ENCODE measurements at regions not wholly inside any gene's neighbourhood (a gene's known extent, or its start where the extent isn't known, plus 50 kb on each side); places are given as distances from the start of the nearest gene placed in this dataset.

DNA sequence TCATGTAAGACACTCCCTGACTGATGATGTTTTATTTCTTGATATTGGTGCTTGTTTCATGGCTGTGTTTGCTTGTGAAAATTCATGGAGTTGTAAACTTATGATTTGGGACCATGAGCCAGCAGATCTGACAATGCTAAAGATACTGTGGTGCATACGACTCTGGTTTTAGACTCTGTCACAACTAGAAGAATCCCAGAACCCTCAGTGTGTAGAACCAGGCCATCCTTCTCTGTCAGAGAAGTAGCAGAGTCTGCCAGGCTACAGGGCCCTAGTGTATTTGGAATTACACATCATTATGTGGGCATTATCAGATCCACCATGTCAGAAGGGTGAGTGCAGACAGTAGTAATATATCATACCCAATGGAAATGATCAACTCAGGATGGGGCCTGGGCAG lies 209.8 kb upstream of the POU2AF2 start:
- DNase-seq (ENCODE audit: low read depth in 3 of 3) = no peak

DNA sequence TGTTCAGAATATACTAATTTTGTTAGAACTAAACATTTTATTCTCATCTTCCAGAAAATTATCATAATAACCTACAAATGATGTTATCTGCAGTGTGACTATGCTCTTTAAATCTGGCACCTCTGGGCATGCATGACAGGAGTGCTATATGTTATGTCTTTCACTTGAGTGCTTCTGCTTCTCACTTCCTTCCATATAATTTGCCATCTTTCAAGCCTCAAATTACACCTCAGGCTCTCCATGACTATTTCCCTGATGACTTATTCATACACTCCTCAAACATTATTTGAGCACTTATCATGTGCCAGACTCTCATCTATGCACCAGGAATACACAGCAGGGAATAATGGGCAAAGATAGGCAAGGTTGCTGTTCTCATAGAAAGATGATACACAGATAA lies 219.3 kb upstream of the POU2AF2 start:
- DNase-seq (ENCODE audit: low read depth in 3 of 3) = no peak

DNA sequence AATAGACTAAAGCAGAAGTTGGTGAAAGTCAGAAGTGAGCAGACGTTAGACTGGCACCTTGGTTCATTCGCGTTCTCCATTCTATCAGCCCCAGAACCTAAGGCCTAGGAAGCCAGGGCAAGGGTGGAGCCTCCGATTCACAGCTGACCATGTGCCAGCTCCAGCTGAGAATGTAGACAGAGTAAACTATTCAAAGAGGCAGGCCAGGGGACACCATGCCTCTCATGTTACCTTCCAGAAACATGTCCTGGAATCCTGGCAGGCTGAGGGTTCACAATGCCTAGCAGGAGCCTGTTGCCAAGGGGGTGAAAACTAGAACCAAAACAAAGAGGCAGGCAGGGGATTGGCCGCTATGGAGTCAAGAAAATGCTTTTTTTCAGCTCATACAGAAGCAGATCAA lies 224.4 kb upstream of the POU2AF2 start:
- DNase-seq (ENCODE audit: low read depth in 3 of 3) = no peak

DNA sequence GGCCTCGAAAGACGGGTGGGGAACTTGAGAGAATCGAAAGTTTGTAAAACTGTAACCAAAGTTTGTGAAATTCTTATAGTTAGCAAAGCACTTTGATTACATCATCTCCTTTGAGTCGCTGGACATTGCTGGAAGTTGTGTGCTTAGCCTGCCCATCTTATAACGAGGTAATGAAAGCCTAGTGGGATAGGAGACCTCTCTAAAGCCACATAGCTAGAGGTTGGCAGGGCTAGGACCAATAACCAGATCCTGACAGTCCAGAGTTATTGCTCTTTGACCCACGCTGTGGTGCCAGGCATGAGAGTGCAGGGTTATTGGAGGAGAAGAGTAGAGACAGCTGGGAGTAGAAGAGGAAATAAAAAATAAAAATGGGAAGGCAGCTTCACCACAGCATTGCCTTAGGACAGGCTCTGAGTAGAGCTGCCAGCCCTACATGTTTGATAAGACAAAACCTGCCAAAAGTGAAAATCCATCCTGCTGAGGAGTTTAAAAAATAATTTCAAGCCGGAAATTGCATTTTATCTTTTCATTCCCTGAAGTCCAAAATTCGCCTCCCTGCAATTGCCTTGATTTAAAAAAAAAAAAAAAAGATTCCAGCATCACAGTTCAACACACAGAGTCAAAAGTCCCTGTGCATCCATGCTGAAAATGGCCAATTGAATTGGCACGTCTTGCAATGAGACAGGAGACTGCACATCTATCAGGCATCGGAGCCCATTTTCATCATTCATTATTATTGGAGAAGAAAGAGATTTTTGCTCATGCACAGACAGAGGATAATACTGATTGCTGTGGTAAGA lies 225.5 kb upstream of the POU2AF2 start:
- DNase-seq (ENCODE audit: low read depth in 3 of 3) = no peak

DNA sequence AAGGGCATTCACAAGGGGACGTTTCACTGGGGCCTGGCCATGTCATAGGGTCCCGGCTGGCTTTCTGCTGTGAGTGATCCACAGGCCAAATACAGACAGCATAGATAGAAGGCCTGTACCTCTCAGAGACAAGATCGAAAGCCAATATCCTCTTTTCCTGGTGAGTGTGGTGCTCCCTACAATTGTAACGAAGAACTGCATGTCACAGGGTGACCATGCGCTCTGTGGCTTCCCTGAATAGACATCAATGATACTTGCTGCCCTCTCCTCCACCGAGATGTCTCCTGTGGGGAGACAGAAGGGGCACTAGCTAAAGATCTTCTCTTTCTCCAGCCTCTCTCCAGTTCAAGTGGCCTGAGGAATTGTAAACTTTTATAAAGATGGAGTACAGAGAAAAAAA lies 226.1 kb upstream of the POU2AF2 start:
- no peak for DNase-seq (ENCODE audit: low read depth in 3 of 3)

DNA sequence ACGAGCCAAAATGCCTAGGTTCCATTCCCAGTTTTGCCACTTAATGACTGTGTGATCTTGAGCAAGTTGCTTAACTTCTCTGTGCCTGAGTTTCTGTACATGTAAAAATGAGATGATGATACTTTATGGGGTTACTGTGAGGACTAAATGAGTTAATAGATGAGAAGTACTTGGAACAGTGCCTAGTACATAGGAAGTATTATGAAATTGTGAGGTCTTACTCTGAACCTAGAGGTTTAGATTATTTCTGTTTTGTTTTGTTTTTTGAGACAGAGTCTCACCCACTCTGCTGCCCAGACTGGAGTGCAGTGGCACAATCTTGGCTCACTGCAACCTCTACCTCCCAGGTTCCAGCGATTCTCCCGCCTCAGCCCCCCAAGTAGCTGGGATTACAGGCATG lies 227.0 kb upstream of the POU2AF2 start:
- DNase-seq (ENCODE audit: low read depth in 3 of 3) = no peak

DNA sequence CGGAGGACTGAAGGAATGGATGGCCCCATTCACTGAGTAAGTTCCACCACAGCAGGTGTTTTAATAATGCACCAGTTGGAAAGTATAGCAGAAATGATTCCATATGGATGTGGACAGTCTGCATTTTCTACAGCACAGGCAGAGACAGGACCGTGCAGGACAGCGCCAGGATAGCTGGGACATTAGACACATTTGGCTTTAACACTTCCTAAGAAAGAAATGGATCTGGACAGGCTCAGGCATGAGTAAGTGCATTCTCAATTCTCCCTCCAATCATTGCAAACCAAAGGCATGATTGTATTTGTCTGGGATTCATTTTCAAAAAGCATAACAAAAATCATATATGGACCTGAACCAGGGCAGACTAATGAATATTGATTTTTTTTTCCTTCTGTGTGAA lies 233.0 kb upstream of the POU2AF2 start:
- DNase-seq (ENCODE audit: low read depth in 3 of 3) = no peak

DNA sequence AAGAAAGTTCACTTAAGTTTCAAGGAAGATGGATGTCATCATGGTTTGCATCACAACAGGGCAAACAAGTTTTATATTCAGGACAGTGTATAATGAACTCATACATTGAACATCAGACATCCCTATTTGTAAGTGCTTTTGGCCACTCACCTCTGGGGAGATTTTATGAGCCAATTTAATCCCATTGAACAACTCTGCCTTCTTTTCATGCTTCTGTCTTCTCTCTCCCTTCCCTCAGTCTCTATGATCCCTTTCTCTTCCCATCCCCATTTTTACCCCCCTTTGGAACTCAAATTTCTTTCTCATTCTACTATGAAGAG lies 234.3 kb upstream of the POU2AF2 start:
- no peak for DNase-seq (ENCODE audit: low read depth in 3 of 3)

DNA sequence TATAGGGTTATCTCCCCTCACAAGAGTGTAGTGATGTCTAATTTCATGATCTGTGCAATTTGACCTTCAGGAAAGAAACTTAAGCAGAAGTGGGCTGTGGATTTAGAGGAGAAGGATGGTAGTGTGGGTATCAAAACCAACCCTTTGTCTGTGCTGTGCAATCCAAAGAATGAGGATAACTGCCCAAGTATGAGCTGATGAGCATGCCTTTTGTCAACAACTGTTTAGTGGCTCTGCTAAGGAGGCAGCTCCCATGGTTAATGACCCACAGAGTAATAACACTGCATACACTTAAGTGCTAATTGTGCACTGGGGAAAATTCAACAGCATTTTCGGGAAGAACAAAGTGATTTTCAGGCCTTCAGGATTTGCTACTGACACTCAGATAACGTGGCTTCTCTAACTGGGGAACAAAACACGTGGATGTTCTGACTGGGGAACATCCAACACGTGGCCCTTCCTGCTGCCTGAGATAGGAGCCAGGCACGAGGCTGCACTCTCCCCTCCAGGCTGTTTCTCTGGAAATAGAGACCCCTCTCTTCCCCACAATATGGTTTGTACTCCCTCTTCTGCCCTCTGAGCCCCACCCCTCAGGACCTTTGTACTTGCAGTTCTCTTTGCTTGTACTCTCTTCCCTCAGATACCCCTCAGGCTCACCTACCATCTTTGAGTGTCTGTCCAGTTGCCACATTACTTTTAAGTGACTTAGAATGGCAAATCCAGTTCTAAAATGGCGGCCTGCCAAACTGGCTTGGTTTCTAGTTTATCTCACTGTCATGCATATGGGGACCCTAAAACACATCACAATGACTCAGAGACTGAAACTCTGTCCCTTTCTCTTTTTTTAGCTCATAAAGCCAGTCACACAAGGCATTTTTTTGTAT lies 234.9 kb upstream of the POU2AF2 start:
- DNase-seq (ENCODE audit: low read depth in 3 of 3) = no peak

DNA sequence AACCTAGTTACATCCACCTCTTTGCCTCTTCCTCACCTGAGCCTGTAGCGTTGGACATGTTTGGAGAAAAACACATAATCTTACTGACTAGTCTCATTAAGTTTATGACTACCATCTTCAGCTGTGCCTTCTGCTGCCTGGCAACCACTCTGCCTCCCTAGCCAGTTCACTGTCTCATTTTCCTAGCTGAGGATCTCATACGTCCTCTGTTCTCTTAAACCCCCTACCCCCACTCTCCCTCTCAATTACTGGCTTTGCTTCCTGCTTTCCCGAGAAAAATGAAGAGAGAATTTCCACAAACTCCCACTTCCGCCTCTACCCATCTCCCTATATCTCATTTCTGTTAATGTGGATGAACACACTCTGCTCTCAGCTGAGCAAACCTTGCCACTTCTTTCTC lies 239.3 kb upstream of the POU2AF2 start:
- DNase-seq (ENCODE audit: low read depth in 3 of 3) = no peak

DNA sequence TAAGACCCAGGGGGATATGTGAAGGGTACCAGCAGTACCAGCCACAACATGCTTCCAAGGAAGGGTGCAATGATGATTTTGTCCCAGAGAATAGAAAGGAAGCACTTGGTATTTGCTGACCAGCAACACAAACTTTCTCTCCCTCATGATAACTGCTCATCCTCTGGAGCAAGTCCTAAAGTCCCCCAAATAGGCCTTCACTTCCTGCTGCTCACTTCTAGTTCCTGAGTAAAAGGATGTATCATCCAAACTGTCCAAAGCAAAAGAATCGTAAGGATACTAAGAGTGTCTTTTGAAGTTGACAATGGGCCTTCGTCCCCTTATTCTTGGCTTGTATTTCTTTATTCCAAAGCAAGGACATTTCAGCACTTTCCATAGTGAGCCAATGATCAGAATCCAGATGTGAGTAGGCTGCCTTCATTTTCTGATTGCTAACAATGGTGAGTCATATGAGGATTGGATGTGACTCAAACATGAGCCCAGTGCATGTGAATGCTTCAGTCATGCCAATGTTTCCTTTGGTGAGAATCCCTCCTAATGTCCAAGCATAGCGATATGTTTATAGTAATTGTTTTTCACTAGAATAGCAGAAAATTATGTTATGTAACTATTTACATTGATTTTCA lies 243.4 kb upstream of the POU2AF2 start:
- DNase-seq (ENCODE audit: low read depth in 3 of 3) = no peak

DNA sequence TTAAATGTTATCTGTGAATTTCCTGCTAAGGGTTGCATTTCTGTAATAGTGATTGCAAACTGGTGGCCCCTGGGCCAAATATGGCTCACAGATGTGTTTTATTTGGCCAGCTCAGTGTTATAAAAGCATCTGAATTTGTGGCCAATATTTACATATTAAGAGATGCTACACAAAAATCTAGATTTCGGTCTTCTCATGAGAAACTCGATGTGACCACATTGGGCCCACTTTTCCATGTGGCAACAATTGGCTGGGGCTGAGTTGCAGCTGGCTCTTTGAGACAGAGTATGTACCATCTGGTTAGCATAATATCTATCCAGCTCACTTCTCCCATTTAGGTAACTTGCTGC lies 244.5 kb upstream of the POU2AF2 start:
- DNase-seq (ENCODE audit: low read depth in 3 of 3) = no peak

DNA sequence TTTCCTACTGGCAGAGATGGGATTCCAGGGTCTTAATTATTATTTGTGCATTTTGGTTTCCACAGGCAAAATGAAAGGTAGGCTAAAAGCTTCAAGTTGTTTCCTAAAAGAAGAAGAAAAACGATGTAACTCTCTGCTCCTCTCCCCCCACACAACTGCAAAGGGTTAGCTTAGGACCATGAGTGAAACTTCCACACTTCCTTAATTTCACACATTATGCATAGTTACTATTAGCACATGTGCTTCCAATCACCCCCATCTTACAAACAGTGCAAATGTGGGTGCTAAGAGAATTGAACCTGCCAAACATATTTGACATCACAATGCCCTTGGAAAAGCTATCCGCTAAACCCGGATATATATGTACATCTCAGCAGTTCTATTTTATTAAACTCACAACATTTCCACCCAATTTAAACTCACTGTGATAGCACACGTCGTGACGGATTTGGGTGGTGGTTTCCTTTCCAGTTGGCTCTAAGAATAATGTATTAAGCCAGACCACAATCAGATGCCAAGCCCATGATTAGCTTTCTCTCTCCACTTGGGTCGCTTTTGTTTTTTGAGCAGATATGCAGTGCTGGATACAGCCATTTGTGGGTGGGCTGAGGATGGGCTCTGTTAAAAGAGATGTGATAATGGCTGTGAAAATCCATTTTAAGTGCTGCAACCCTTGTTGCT lies 245.0 kb upstream of the POU2AF2 start:
- no peak for DNase-seq (ENCODE audit: low read depth in 3 of 3)

DNA sequence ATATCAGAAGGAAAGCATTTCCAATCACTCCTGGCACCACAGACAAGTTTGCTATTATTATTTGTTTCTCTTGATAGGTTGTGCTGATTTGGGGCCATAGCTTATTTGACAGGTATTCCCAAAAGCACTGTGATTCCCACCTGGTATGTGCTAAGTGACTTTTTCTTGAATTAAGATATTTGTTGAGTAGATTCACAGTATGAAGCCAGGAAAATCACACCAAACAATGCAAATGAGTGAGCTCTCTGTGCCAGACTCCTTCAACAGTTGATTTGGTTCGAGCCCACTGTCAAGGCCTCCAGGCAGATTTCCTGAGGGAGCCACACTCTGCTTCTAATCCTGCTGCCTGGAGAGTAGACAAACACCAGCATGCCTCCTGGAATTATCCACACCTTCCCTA lies 253.0 kb upstream of the POU2AF2 start:
- DNase-seq (ENCODE audit: low read depth in 3 of 3) = no peak

DNA sequence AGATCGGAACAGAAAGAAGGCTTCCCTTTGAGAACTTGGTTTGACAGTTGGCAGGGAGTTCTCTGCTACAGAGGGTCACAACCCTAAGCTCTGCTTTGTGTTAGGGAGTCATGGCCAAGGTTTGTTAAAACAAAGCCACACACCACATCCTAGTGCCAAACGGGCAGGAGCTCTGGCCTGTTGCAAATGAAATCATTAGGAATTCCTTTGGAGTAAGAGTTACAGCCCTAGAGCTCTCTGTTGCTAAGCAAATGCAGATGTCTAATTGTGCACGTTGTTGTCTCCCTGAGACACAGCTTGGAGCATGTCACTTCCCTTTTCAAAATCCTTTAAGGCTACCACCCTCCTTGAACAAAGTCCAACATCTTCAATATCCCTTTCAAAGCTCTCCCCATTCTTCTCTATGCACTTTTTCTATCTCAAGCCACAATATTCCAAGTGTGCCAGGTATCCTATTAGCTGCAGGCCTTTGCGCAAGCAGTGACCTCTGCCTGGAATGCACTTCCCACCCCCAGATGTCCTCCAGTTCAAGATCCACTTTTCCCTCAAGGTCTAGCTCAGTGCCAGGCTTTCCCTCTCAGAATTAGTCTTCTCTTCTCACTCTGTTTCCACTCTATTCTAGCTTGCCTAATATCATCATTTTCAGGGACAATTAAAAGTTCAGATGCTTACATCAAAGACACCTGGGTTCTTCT lies 253.7 kb upstream of the POU2AF2 start:
- DNase-seq (ENCODE audit: low read depth in 3 of 3) = no peak

DNA sequence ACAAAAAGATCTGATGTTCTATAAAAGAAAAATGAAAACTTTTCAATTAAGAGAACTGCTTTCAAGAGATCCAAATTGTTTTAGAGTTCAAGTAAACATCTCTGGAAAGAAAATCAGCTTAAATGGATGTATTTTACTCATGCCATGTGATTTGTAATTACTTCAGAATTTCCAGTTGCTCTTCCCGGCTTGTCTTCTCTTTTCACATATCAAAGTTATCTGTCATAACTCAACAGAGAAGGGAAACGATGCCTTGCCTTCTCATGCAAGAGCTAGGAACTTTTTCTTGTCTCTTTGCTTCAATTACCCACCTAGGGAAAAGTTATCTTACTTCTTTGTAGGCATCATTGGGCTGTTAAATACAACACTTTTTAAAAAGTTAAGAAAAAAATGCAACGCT lies 255.2 kb upstream of the POU2AF2 start:
- no peak for DNase-seq (ENCODE audit: low read depth in 3 of 3)

DNA sequence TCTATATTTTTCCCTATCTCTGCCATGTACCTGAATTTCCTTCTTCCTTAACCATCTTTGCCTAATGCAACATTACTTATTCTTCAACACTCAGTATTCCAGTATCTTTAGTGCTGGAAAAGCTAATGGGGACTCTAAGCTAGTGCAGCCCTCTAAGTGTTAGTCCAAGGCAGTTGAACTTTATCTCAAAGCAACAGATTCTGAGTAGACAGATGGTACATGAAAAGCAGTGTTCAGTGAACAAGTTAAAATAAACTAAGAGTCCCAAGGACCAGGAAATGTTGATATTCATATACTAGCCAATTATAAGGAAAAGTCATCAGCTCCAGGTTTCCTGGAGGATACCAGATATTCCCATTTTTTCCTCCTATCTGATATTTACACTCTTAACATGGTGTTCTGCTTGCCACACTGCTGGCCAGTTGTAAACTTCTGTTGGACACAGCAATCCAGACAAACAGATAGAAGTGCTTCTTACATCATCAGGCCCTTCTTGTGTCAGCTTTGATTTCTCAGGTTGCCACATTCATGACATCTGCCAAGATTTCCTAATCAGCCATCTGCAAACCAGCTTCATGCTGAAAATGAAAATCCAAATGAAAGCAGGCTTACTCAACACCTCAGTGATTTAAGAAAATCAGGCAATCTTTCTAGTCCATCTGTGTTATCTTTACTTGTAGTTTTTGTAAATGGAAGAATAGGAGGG lies 255.9 kb upstream of the POU2AF2 start:
- DNase-seq (ENCODE audit: low read depth in 3 of 3) = no peak

DNA sequence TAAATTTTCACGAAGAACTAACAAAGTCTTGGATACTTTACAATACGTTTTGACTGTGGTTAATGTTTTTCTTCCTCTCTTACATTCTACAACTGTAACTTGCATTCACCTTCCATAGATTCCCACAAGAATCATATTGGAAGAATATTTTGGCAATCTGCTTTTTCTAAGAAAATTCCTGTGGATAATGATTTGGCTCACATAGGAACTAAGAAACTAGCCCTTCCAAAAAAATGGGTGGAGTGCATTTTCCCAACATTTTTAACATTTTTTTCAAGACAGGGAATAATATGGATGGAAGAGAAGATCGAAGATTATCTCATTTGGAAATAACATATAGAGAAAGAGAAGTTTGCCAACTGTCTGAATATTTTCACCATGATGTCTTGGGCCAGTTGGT lies 256.9 kb upstream of the POU2AF2 start:
- DNase-seq (ENCODE audit: low read depth in 3 of 3) = no peak

DNA sequence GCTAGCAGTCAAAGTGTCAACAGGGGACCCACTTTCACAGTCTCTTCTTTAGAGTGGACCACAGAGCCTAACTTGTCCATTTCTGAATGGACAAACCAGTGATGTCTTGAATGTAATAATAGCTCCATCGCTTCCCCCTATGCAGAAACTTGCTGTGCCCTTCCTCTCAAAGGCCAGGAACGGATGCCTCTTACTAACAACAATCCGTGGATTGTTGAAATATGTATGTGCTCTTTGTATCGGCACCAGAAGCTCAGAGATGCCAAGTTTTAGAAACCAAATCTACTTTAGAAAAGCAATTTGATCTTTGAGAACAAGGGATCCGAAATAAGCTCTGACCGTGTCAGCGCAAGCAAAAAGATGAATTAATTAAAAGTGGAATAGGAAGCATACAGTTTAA lies 259.5 kb upstream of the POU2AF2 start:
- no peak for DNase-seq (ENCODE audit: low read depth in 3 of 3)

DNA sequence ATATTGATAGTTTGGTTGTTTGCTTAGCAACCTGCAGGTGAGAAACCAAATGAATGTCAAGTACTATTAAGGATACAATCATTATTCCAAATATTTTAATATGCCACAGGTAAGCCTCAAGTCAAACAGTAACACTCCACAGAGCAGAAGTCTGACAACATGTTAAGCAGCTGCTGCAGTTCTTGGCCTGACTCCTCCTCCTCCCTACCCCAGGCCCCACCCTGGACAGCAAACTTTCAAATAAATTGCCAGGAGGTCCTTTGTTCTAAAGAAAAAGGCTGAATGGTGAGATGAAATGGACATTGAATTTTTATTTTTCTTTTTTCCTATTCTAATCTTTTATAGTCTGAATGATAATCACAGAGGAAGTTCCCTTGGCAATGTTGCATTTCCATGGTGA lies 260.0 kb upstream of the POU2AF2 start:
- DNase-seq (ENCODE audit: low read depth in 3 of 3) = no peak

DNA sequence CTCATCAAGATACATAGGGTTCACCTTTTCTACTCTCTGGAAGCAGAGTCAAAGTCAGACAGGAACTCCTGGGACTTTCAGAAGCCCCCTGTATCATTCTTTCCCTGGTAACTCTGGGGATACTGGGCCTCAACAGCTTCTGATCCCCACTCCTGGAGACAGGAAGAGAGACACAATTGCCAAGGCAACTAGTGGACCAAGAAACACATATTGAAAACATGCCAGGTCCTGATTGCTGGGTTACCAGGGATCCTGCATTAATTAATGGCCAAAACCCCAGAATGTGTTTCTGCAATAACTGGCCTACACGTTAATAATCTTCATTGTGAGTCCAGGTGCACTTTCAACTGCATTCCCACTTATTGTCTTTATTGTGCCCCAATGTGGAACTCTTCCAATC lies 260.8 kb upstream of the POU2AF2 start:
- no peak for DNase-seq (ENCODE audit: low read depth in 3 of 3)
